Neuronal stem cell (in vitro differentiated cells): ENCODE measurements at regions not wholly inside any gene's neighbourhood (a gene's known extent, or its start where the extent isn't known, plus 50 kb on each side); places are given as distances from the start of the nearest gene placed in this dataset.
A peak's percentile ranks its signal among the peaks of the same experiment; 100 is the strongest.

Source experiments
- DNase-seq: peaks from one replicate; pipeline ENCODE4 v3.0.0-alpha.2; 2013; ENCODE audit warnings: low spot score
- H2AFZ ChIP-seq: one replicate; pipeline ENCODE4 v1.6.1; 2013; ENCODE audit warnings: mild to moderate bottlenecking, low read length, inconsistent platforms
- H2AK5ac ChIP-seq: 2 replicates; pipeline ENCODE4 v1.6.1; 2013; ENCODE audit warnings: low read depth, mild to moderate bottlenecking, inconsistent platforms, low read length, moderate library complexity, mixed read lengths
- H2BK120ac ChIP-seq: 2 replicates; pipeline ENCODE4 v1.6.1; 2013; ENCODE audit warnings: low read depth, mild to moderate bottlenecking, inconsistent platforms, low read length, moderate library complexity, mixed read lengths
- H2BK12ac ChIP-seq: one replicate; pipeline ENCODE4 v1.6.1; 2013; ENCODE audit warnings: low read length, inconsistent platforms
- H2BK15ac ChIP-seq: 2 replicates; pipeline ENCODE4 v1.6.1; 2013; ENCODE audit warnings: mild to moderate bottlenecking, low read length, inconsistent platforms, mixed read lengths
- H2BK5ac ChIP-seq: one replicate; pipeline ENCODE4 v1.6.1; 2013; ENCODE audit warnings: inconsistent platforms, mild to moderate bottlenecking, low read length, moderate library complexity
- H3K14ac ChIP-seq: one replicate; pipeline ENCODE4 v1.6.1; 2013; ENCODE audit warnings: low read length, inconsistent platforms
- H3K18ac ChIP-seq: 2 replicates; pipeline ENCODE4 v1.6.1; 2013; ENCODE audit warnings: low read length, inconsistent platforms
- H3K23ac ChIP-seq: 2 replicates; pipeline ENCODE4 v1.6.1; 2013; ENCODE audit warnings: low read depth, mild to moderate bottlenecking, mixed read lengths, low read length, inconsistent platforms; ENCODE audit not compliant: poor library complexity
- H3K27ac ChIP-seq: replicated peaks from 3 replicates; pipeline ENCODE4 v1.5.1; 2013; ENCODE audit warnings: low read length, inconsistent platforms
- H3K27me3 ChIP-seq, 3 experiments: 2 replicates each; pipeline ENCODE4 v1.6.1; 2013; ENCODE audit warnings: low read length in 3 of 3, mild to moderate bottlenecking in 2 of 3, inconsistent platforms in 1 of 3, low read depth in 1 of 3, mixed read lengths in 1 of 3, moderate library complexity in 1 of 3; ENCODE audit not compliant: control insufficient read depth in 3 of 3, insufficient read depth in 3 of 3
- H3K36me3 ChIP-seq, 2 donors: replicated peaks in 1 of 2; 2 replicates each; pipeline ENCODE4 v1.6.1; 2013; ENCODE audit warnings: low read length in 2 of 2; ENCODE audit not compliant: control insufficient read depth in 2 of 2, insufficient read depth in 2 of 2
- H3K4ac ChIP-seq: 2 replicates; pipeline ENCODE4 v1.6.1; 2013; ENCODE audit warnings: inconsistent platforms, mild to moderate bottlenecking, low read length, moderate library complexity
- H3K4me1 ChIP-seq, 2 donors: 1 replicate in 1 of 2; 2 replicates in 1 of 2; pipeline ENCODE4 v1.6.1; 2013; ENCODE audit warnings: low read length in 2 of 2, low read depth in 1 of 2; ENCODE audit not compliant: control insufficient read depth in 2 of 2, insufficient read depth in 1 of 2
- H3K4me2 ChIP-seq: one replicate; pipeline ENCODE4 v1.6.1; 2013; ENCODE audit warnings: mild to moderate bottlenecking, low read length, inconsistent platforms; ENCODE audit not compliant: insufficient read depth, poor library complexity, severe bottlenecking
- H3K4me3 ChIP-seq, 2 donors: 2 replicates each; pipeline ENCODE4 v1.5.1; 2013; ENCODE audit warnings: low read length in 2 of 2, mild to moderate bottlenecking in 2 of 2, inconsistent platforms in 1 of 2, moderate library complexity in 1 of 2
- H3K79me1 ChIP-seq: one replicate; pipeline ENCODE4 v1.6.1; 2013; ENCODE audit warnings: low read depth, mild to moderate bottlenecking, inconsistent platforms, low read length, moderate library complexity
- H3K9ac ChIP-seq: one replicate; pipeline ENCODE4 v1.6.1; 2013; ENCODE audit warnings: mild to moderate bottlenecking, low read depth, low read length, inconsistent platforms; ENCODE audit not compliant: poor library complexity
- H3K9me3 ChIP-seq, 2 donors: replicated peaks in 1 of 2; 2 replicates each; pipeline versions ENCODE3 to v1.6.1; 2013; ENCODE audit warnings: low read length in 2 of 2, mild to moderate bottlenecking in 2 of 2, inconsistent platforms in 1 of 2, low read depth in 1 of 2, mixed read lengths in 1 of 2, moderate library complexity in 1 of 2; ENCODE audit not compliant: control insufficient read depth in 2 of 2, insufficient read depth in 1 of 2
- H4K8ac ChIP-seq: one replicate; pipeline ENCODE4 v1.6.1; 2013; ENCODE audit warnings: low read depth, mild to moderate bottlenecking, inconsistent platforms, low read length, moderate library complexity
- H4K91ac ChIP-seq: one replicate; pipeline ENCODE4 v1.6.1; 2013; ENCODE audit warnings: low read length, low read depth, mild to moderate bottlenecking, inconsistent platforms; ENCODE audit not compliant: poor library complexity
- WGBS, 2 donors: extraction: QIAGEN DNeasy Blood & Tissue Kit; methylation state at CpG; one replicate each; pipeline ENCODE4 v1.1.7; 2013; ENCODE audit warnings: missing lambda C conversion rate in 2 of 2, mixed read lengths in 1 of 2; ENCODE audit not compliant: insufficient read length in 2 of 2, insufficient replicate concordance in 1 of 2; ENCODE audit errors: extremely low coverage in 2 of 2; 5-methylcytosine and 5-hydroxymethylcytosine counted together

DNA sequence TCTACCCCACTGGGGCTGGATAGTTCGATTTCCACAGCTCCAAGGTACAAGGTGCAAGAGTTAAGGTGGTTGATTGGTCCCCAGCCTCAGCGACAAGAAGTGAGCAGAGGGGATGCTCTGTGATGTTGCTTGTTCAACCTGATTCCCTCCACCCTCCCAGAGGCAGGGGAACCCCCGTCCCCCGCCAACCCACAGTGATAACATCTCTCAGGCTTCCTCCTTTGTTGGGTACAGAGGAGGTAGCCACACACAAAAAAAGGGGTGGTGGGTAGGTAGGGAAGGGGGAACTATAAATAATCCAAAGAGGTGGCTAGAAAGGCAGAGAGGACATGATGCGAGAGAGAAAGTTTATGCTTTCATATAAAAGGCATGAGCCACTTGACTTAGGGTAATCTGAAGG is 192.9 kb upstream of the POU3F3 start:
- peaks cover 14 to 20% of the 10 kb centered on the region in 2 donors for H3K4me1 ChIP-seq
- H3K23ac ChIP-seq = no peak overlapping the region
- no peak overlapping the region for H3K18ac ChIP-seq
- no peaks in the 10 kb centered on the region for H3K79me1 ChIP-seq
- no peaks in the 10 kb centered on the region for H3K36me3 ChIP-seq
- H2AFZ ChIP-seq = no peak overlapping the region
- no peak overlapping the region for H3K4me2 ChIP-seq
- no peak overlapping the region for H3K27ac ChIP-seq
- H4K8ac ChIP-seq = no peak overlapping the region
- H3K9ac ChIP-seq = no peak overlapping the region
- WGBS, 2 donors = no CpG with 5 or more reads among the region's 5 CpGs
- H3K27me3 ChIP-seq = no peaks in the 10 kb centered on the region
- no peak overlapping the region for H2AK5ac ChIP-seq
- H3K14ac ChIP-seq = no peak overlapping the region
- no peak for DNase-seq
- H3K4me3 ChIP-seq = no peak overlapping the region
- H2BK12ac ChIP-seq = no peak overlapping the region
- no peak overlapping the region for H2BK15ac ChIP-seq
- no peak overlapping the region for H2BK120ac ChIP-seq
- H2BK5ac ChIP-seq = no peak overlapping the region
- no peak overlapping the region for H3K4ac ChIP-seq
- no peak overlapping the region for H4K91ac ChIP-seq
- H3K9me3 ChIP-seq = no peaks in the 10 kb centered on the region

DNA sequence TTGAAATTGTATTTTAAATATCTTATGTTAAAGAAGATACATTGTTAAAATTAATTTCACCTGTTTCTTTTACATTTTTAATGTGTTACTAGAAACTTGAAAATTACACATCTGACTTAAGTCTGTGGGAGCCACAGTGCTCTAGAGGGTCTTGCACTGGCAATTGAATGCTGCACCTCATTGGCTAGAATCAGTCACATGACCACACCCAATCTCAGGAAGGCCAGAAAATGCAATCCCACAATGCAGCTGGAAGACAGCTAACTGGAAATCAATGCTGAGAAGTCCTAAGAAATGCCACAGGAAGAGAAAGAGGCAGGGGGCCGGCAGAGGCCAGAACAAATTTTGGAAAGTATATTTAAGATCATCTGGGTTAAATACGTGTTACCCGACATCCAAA is 189.2 kb upstream of the POU3F3 start:
- H2AK5ac ChIP-seq = no peak overlapping the region
- no peak overlapping the region for H3K18ac ChIP-seq
- no peak overlapping the region for H2BK5ac ChIP-seq
- H2BK15ac ChIP-seq = no peak overlapping the region
- whole genome bisulfite sequencing, 2 donors = no CpG with 5 or more reads among the region's 3 CpGs
- H4K91ac ChIP-seq = no peak overlapping the region
- H2AFZ ChIP-seq = no peak overlapping the region
- no peak overlapping the region for H3K27ac ChIP-seq
- H3K23ac ChIP-seq = no peak overlapping the region
- no peaks in the 10 kb centered on the region for H3K79me1 ChIP-seq
- H3K9ac ChIP-seq = no peak overlapping the region
- H3K4me2 ChIP-seq = no peak overlapping the region
- no peaks in the 10 kb centered on the region for H3K9me3 ChIP-seq
- H3K4me3 ChIP-seq = no peak overlapping the region
- no peaks in the 10 kb centered on the region for H3K27me3 ChIP-seq
- no peaks in the 10 kb centered on the region for H3K36me3 ChIP-seq
- no peak overlapping the region for H2BK120ac ChIP-seq
- no peak overlapping the region for H2BK12ac ChIP-seq
- no peak overlapping the region for H3K14ac ChIP-seq
- H4K8ac ChIP-seq = no peak overlapping the region
- DNase-seq = no peak
- peaks cover 0 to 2% of the 10 kb centered on the region in 2 donors for H3K4me1 ChIP-seq
- no peak overlapping the region for H3K4ac ChIP-seq

DNA sequence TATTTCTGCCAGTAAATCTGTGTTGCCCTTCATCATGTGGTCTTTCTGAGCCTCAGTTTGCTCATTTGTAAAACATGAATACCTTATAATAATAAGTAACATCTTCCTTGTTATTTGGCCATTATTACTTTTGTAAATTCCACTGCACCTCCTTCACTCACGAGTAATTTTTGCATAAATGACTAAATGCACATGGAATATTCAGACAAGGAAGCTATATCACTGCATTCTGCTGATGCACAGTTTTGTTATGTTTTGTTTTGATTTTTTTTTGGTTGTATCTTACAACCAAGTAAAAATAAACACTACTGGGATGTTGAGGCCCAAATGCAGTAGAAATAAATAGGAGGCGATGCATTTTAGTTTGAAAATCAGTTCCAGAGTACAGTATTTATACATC is 185.3 kb upstream of the POU3F3 start:
- H2BK120ac ChIP-seq = no peak overlapping the region
- no peak overlapping the region for H2BK12ac ChIP-seq
- DNase-seq = no peak
- no peak overlapping the region for H2AFZ ChIP-seq
- no peaks in the 10 kb centered on the region for H3K9me3 ChIP-seq
- H4K91ac ChIP-seq = no peak overlapping the region
- no peak overlapping the region for H3K23ac ChIP-seq
- no peak overlapping the region for H2AK5ac ChIP-seq
- H4K8ac ChIP-seq = no peak overlapping the region
- H3K9ac ChIP-seq = no peak overlapping the region
- no peak overlapping the region for H3K4me3 ChIP-seq
- H3K14ac ChIP-seq = no peak overlapping the region
- H3K4me1 ChIP-seq = peaks cover 0 to 4% of the 10 kb centered on the region in 2 donors
- H2BK5ac ChIP-seq = no peak overlapping the region
- H2BK15ac ChIP-seq = no peak overlapping the region
- H3K4ac ChIP-seq = no peak overlapping the region
- H3K18ac ChIP-seq = no peak overlapping the region
- no peaks in the 10 kb centered on the region for H3K36me3 ChIP-seq
- H3K27me3 ChIP-seq = no peaks in the 10 kb centered on the region
- no peak overlapping the region for H3K27ac ChIP-seq
- no peak overlapping the region for H3K4me2 ChIP-seq
- no CpG with 5 or more reads among the region's 2 CpGs for WGBS, 2 donors
- no peaks in the 10 kb centered on the region for H3K79me1 ChIP-seq

DNA sequence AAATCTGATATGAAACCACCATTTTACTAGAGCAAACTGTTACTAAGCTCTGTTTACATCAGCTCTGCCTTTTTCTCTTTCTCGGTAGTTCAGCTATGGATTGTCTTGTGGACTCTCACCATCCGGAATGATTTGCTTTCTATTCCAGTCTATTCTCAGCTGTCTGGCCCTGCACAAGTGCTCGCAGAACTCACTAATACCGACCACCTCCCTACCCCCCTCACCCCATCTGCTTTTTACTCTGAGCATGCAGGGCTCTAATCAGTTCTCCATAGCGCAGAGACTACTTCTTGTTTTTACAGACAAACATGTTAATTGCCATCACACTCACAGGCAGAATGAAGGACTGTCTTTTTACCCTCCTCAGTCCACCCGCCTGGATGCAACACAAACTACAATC is 180.7 kb upstream of the POU3F3 start:
- no peak for DNase-seq
- Histone ChIP-seq H3K79me1 (no peaks in the 10 kb centered on the region), H3K9ac (no peak overlapping the region), H4K91ac (no peak overlapping the region), H3K9me3 (no peaks in the 10 kb centered on the region), H2BK15ac (no peak overlapping the region), H3K14ac (no peak overlapping the region), H3K23ac (no peak overlapping the region), H2BK5ac (no peak overlapping the region), H3K27ac (no peak overlapping the region), H3K18ac (no peak overlapping the region), H2BK120ac (no peak overlapping the region), H2AFZ (peak overlapping the region; percentile 77), H4K8ac (no peak overlapping the region), H3K4ac (no peak overlapping the region), H3K27me3 (no peaks in the 10 kb centered on the region), H3K4me2 (no peak overlapping the region), H3K36me3 (no peaks in the 10 kb centered on the region), H2AK5ac (no peak overlapping the region), H2BK12ac (no peak overlapping the region), H3K4me1 (peaks cover 0 to 4% of the 10 kb centered on the region in 2 donors), H3K4me3 (no peak overlapping the region)
- WGBS, 2 donors = no CpG with 5 or more reads among the region's 6 CpGs
